Gastrocnemius medialis (tissue), 4 donors: ENCODE measurements at regions not wholly inside any gene's neighbourhood (a gene's known extent, or its start where the extent isn't known, plus 50 kb on each side); places are given as distances from the start of the nearest gene placed in this dataset.

Source experiments
- ATAC-seq, 2 donors: fragments of 150-250 bp; one replicate each; pipeline ENCODE4 v1.9.1; 2016
- DNase-seq, 2 donors: peaks; one replicate each; pipeline ENCODE4 v3.0.0-alpha.2; 2019
- H3K27ac ChIP-seq, 4 donors: fragments of 200-600 bp; sonication (generic); 1 replicate in 1 of 4; 2 replicates in 3 of 4; pipeline ENCODE4 v1.5.1; 2016 to 2018; ENCODE audit warnings: mild to moderate bottlenecking in 2 of 4, moderate library complexity in 1 of 4
- H3K27me3 ChIP-seq, 3 donors: fragments of 200-600 bp; sonication (generic) in 2 of 3; 1 replicate in 1 of 3; 2 replicates in 2 of 3; pipeline versions ENCODE4 v1.5.1 to v1.6.0; 2016 to 2019; ENCODE audit warnings: mild to moderate bottlenecking in 1 of 3, moderate library complexity in 1 of 3
- H3K36me3 ChIP-seq, 2 donors: fragments of 200-600 bp; sonication (generic) in 1 of 2; one replicate each; pipeline ENCODE4 v1.5.1; 2017 to 2018
- H3K4me1 ChIP-seq, 2 donors: fragments of 200-600 bp; sonication (generic) in 1 of 2; one replicate each; pipeline ENCODE4 v1.5.1; 2016 to 2017; ENCODE audit warnings: mild to moderate bottlenecking in 2 of 2
- H3K4me3 ChIP-seq, 4 donors: fragments of 200-600 bp; sonication (generic) in 3 of 4; 1 replicate in 1 of 4; 2 replicates in 3 of 4; pipeline ENCODE4 v1.5.1; 2016 to 2019; ENCODE audit warnings: mild to moderate bottlenecking in 2 of 4
- H3K9me3 ChIP-seq, 3 donors: fragments of 200-600 bp; sonication (generic) in 2 of 3; 1 replicate in 1 of 3; 2 replicates in 2 of 3; pipeline ENCODE4 v1.5.1; 2016 to 2019
- POLR2A ChIP-seq, 2 donors: fragments of 450-650 bp; IDR thresholded peaks; one replicate each; pipeline ENCODE4 v1.6.1; 2017; ENCODE audit warnings: antibody characterized with exemption in 2 of 2, mild to moderate bottlenecking in 2 of 2, moderate library complexity in 2 of 2
- in situ Hi-C, 4 donors: fragments of 200-750 bp; cut with MboI; loops; one replicate each; pipeline versions ENCODE4 v1.15.0 to v1.8.0; 2017; ENCODE audit warnings: low sequenced_read_pairs in 4 of 4
- intact Hi-C: fragments of 100-400 bp; cut with DNase I; formaldehyde crosslinking; loops from one replicate; pipeline ENCODE4 v1.15.1; 2023; ENCODE audit warnings: low total_unique reads
- TF ChIP-seq, protein P1 (sequence below), 5 experiments: fragments of 450-650 bp in 3 of 5; fragments of 200-600 bp in 2 of 5; sonication (generic) in 2 of 5; IDR thresholded peaks in 4 of 5; conservative IDR thresholded peaks in 1 of 5; 1 replicate in 4 of 5; 2 replicates in 1 of 5; pipeline ENCODE4 v1.5.1; 2016 to 2019; ENCODE audit warnings: antibody characterized with exemption in 5 of 5, mild to moderate bottlenecking in 3 of 5, moderate library complexity in 3 of 5

DNA sequence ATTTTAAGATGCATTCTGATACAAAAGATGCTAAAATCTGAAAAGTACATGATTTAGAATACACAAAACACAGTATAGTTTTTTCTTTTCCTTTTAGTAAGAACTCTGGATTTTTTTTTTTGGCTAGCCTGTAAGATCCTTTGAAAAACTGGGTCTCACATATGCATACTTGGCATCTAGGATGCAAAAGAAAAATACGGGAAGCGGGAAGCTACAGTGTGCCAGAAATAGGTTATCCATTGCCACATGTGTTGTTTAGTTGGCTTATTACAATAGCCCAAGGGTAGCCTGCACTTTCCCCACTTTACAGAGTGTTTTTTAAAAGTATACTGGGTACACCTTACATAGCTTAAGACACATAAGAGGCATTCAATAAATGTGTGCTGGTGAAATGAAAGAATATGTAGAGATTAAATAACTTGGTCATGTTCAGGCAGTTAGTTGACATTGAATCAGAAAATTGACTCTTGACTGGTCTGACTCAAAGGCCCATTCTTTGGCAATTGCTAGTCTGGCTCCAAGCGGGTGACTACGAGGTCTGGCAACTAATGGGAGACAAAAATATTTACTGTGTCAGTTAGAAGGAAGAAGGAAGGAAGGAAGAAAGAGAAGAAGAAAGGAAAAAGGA is 286.8 kb upstream of the TRIB2 start:
- in situ Hi-C loops: loop anchor here in 1 of 4 donors (25.0 kb wide), 1 partner anchor 282 kb away; the partner anchor contains the start of gene TRIB2
- no peak for ATAC-seq
- Histone ChIP-seq H3K9me3 (no peaks in the 10 kb centered on the region), H3K27me3 (no peaks in the 10 kb centered on the region), H3K36me3 (no peaks in the 10 kb centered on the region), H3K4me1 (no peaks in the 10 kb centered on the region), H3K4me3 (no peak overlapping the region), H3K27ac (no peak overlapping the region)
- no peak for DNase-seq
- intact Hi-C loops: no loop called here
- TF ChIP-seq, protein P1, sequence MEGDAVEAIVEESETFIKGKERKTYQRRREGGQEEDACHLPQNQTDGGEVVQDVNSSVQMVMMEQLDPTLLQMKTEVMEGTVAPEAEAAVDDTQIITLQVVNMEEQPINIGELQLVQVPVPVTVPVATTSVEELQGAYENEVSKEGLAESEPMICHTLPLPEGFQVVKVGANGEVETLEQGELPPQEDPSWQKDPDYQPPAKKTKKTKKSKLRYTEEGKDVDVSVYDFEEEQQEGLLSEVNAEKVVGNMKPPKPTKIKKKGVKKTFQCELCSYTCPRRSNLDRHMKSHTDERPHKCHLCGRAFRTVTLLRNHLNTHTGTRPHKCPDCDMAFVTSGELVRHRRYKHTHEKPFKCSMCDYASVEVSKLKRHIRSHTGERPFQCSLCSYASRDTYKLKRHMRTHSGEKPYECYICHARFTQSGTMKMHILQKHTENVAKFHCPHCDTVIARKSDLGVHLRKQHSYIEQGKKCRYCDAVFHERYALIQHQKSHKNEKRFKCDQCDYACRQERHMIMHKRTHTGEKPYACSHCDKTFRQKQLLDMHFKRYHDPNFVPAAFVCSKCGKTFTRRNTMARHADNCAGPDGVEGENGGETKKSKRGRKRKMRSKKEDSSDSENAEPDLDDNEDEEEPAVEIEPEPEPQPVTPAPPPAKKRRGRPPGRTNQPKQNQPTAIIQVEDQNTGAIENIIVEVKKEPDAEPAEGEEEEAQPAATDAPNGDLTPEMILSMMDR (IDR thresholded peaks at IDR 0.05 in 4 of 5, conservative IDR thresholded peaks at IDR 0.05 in 1 of 5): no peak
- TF ChIP-seq POLR2A (IDR thresholded peaks at IDR 0.05): no peak

- in situ Hi-C loops: loop anchor here in 1 of 4 donors (25.0 kb wide), 1 partner anchor 282 kb away; the partner anchor contains the start of gene TRIB2
- Histone ChIP-seq H3K36me3 (no peaks in the 10 kb centered on the region), H3K27me3 (no peaks in the 10 kb centered on the region), H3K4me1 (no peaks in the 10 kb centered on the region), H3K27ac (no peak overlapping the region), H3K4me3 (no peak overlapping the region), H3K9me3 (no peaks in the 10 kb centered on the region)
- TF ChIP-seq, protein P1 (IDR thresholded peaks at IDR 0.05 in 4 of 5, conservative IDR thresholded peaks at IDR 0.05 in 1 of 5): no peak
- no peak for TF ChIP-seq POLR2A (IDR thresholded peaks at IDR 0.05)
- no peak for DNase-seq
- no peak for ATAC-seq
- intact Hi-C loops: no loop called here
These were observed 286.2 kb upstream of the TRIB2 start for GRCh38 chr2:12430407-12431133.

- no peaks in the 10 kb centered on the region for H3K36me3 ChIP-seq
- no peak for ATAC-seq
- DNase-seq: no peak
- no peak for TF ChIP-seq POLR2A (IDR thresholded peaks at IDR 0.05)
- TF ChIP-seq, protein P1 (IDR thresholded peaks at IDR 0.05 in 4 of 5, conservative IDR thresholded peaks at IDR 0.05 in 1 of 5): no peak
- H3K9me3 ChIP-seq: no peaks in the 10 kb centered on the region
- in situ Hi-C loops: loop anchor here in 1 of 4 donors (25.0 kb wide), 1 partner anchor 279 kb away; the partner anchor contains the start of gene TRIB2
- no peaks in the 10 kb centered on the region for H3K27me3 ChIP-seq
- intact Hi-C loops: no loop called here
- H3K4me1 ChIP-seq: no peaks in the 10 kb centered on the region
- no peak overlapping the region for H3K4me3 ChIP-seq
- no peak overlapping the region for H3K27ac ChIP-seq
These were observed 283.6 kb upstream of the TRIB2 start for GRCh38 chr2:12432985-12433625.

DNA sequence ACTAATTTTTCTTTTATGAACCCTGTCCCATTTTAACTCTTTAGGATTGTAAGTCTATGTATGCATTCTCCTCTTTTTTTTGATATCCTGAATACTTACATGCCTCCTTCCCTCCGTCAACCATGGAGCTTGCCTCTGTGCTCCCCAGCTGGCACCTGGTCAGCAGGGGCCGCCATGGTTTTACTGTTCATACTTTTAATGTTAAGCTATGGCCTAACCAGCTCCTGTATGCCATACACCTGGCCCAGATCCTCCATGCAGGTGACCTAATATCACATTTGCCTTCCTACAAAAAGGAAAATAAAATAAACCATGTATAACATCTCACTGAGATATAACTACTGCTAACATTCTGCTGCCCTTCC is 283.1 kb upstream of the TRIB2 start:
- intact Hi-C loops (no loop called here), in situ Hi-C loops (loop anchor here in 1 of 4 donors (25.0 kb wide), 1 partner anchor 279 kb away; the partner anchor contains the start of gene TRIB2)
- Histone ChIP-seq H3K36me3 (no peaks in the 10 kb centered on the region), H3K9me3 (no peaks in the 10 kb centered on the region), H3K27me3 (no peaks in the 10 kb centered on the region), H3K4me3 (no peak overlapping the region), H3K4me1 (no peaks in the 10 kb centered on the region), H3K27ac (no peak overlapping the region)
- TF ChIP-seq POLR2A (IDR thresholded peaks at IDR 0.05): no peak
- TF ChIP-seq, protein P1 (IDR thresholded peaks at IDR 0.05 in 4 of 5, conservative IDR thresholded peaks at IDR 0.05 in 1 of 5): no peak
- ATAC-seq: no peak
- DNase-seq: no peak
